Astrocyte of the spinal cord (primary cell): ENCODE measurements at regions not wholly inside any gene's neighbourhood (a gene's known extent, or its start where the extent isn't known, plus 50 kb on each side); places are given as distances from the start of the nearest gene placed in this dataset.

Experiments
- DNase-seq: peaks from one replicate; pipeline ENCODE4 v3.0.0; 2011; ENCODE audit warnings: low read depth, low spot score
- H3K4me3 ChIP-seq: 2 replicates; pipeline ENCODE4 v1.5.1; 2011; ENCODE audit warnings: low read depth, mild to moderate bottlenecking, low read length, moderate library complexity
- in situ Hi-C: cut with HindIII; loops from 2 replicates; pipeline ENCODE4 v1.10.0; 2017; ENCODE audit warnings: low sequenced_read_pairs
- TF ChIP-seq, protein P1 (sequence below): IDR thresholded peaks from 2 replicates; pipeline ENCODE4 v1.5.1; 2012; ENCODE audit warnings: low read depth, mild to moderate bottlenecking, low read length, inconsistent platforms

DNA sequence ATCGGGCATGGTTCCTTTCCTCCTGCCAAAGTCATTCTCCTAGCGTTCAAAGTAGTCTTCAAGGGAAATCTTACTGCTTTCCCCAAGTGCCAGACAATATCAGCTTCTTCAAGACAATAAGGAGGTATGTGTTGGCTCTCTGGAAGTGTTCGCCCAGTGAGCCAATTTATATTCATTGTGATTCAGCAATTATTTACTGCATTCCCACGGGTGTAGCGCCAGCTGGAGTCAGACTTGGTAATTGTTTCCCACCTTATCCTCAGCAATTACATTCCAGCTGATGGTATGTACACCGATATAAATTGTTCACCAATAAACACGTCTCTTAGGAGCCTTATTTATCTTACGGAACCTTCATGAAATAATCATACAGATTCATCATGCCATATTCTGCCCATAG lies 103.6 kb upstream of the CTNNB1 start:
- H3K4me3 ChIP-seq = no peak overlapping the region
- in situ Hi-C loops = no loop called here
- TF ChIP-seq, protein P1, sequence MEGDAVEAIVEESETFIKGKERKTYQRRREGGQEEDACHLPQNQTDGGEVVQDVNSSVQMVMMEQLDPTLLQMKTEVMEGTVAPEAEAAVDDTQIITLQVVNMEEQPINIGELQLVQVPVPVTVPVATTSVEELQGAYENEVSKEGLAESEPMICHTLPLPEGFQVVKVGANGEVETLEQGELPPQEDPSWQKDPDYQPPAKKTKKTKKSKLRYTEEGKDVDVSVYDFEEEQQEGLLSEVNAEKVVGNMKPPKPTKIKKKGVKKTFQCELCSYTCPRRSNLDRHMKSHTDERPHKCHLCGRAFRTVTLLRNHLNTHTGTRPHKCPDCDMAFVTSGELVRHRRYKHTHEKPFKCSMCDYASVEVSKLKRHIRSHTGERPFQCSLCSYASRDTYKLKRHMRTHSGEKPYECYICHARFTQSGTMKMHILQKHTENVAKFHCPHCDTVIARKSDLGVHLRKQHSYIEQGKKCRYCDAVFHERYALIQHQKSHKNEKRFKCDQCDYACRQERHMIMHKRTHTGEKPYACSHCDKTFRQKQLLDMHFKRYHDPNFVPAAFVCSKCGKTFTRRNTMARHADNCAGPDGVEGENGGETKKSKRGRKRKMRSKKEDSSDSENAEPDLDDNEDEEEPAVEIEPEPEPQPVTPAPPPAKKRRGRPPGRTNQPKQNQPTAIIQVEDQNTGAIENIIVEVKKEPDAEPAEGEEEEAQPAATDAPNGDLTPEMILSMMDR = peak; percentile 4
- no peak for DNase-seq

DNA sequence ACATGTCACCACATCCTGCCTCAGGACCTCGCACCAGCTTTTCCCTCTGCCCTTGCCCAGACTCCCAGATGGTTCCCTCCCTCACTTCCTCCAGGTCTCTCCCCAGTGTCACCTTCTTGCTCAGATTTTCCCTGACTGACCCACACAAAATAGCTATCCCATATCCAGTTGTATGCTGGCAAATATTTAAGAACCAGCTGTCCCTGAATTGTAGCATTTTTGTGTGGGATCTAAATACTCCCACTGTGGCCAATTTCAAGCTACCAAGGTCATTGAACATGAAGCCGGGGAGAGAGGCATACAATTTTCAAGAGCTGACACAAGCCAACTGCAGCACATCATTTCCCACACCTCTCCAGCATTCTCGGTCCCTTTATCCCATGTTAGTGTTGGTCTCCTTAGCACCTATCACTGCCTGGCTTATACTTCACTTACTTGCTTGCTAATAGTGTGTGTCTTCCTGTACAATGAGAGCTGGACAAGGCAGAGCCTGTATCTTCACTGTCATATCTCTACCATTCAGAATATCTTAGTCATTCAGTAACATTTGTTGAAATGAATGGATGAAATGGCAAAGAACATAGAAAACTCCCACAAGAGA lies 101.3 kb upstream of the CTNNB1 start:
- in situ Hi-C loops = no loop called here
- DNase-seq = no peak
- H3K4me3 ChIP-seq = no peak overlapping the region
- TF ChIP-seq, protein P1 = no peak

DNA sequence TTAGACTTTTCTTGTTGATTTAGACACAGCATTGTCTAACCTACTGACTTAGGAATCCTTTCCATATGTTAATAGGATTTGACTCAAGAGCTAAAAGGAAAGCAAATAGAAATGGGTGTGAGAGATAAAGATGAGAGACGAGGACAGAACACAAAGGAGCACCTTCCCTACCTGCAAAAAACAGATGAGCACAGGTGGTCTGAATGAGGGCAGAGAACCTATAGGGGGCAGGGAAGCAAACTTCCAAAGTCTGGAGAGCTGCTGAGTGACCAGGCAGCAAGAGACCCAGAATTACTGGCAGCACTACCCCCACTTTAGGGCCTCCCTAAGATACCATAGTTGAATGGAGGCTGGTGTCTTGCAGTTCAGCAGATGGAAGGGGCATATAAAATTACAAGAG lies 98.1 kb upstream of the CTNNB1 start:
- in situ Hi-C loops = no loop called here
- no peak for DNase-seq
- TF ChIP-seq, protein P1 = no peak
- no peak overlapping the region for H3K4me3 ChIP-seq

DNA sequence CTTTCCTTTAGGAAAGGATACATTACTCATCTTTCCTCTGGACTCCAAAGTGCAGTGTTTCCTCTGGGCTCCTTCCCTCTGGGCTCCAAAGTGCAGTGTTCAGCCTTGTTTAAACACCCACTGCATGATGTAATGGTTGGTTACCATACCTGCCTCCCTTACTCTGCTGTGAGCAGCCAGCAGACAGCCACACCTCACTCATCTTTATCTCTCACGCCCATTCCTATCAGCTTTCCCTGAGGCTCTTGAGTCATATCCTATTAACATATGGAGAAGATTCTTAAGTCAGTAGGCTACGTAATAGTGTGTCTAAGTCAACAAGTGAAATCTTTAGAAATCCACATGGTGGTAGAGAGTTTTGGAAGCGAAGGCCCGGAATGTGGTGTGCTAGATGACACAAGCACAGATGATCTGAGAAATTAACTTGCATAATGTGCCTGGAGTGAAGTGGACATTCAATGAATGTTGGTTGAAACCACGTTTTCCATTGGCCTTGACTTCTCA lies 97.2 kb upstream of the CTNNB1 start:
- in situ Hi-C loops = no loop called here
- H3K4me3 ChIP-seq = no peak overlapping the region
- DNase-seq = no peak
- TF ChIP-seq, protein P1 = no peak

DNA sequence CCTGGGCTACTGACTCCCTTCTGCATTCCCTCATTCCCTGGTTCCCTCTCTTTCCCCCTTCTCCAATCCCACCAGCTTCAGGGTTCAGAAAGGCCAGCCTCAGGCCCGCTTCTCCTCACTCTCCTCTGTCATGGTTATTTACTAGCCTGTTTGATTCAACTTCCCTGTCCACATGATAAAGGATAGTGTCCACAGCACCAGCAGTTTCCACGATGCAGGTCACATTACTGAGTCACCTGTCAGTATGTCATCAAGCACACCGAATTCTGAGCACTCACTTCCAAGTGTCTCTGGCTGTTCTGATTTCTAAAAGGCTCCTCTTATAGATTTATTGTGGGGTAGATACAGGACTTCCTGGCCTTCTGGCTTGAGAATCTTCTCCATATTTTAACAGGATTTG lies 96.6 kb upstream of the CTNNB1 start:
- DNase-seq = no peak
- no peak overlapping the region for H3K4me3 ChIP-seq
- in situ Hi-C loops = no loop called here
- TF ChIP-seq, protein P1 = no peak

DNA sequence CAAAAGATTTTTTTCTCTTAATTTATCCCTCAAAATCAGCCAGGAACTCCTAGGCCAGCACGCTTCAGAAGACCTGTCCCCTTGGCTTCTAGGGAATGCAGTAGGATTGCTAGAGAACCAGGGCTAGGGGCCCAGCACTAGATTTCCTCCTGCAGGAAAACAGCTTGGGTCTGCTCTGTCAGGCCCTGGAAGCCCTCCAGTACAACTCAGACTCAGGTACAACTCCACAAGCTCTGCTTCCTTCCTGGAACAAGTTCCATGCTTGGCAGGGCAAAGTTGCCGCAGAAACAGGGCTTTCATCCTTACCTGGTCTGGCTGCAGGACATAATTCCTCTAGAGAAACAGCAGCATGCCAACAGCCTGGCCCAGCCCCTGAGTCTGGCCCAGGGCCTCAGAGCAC lies 96.1 kb upstream of the CTNNB1 start:
- in situ Hi-C loops = no loop called here
- H3K4me3 ChIP-seq = no peak overlapping the region
- TF ChIP-seq, protein P1 = no peak
- DNase-seq = no peak
